ENCODE measurements at regions not wholly inside any gene's neighbourhood (a gene's known extent, or its start where the extent isn't known, plus 50 kb on each side); places are given as distances from the start of the nearest gene placed in this dataset.

GRCh38 chr9:14531341-14532269 lies 161.6 kb downstream of the ZDHHC21 start:
- Histone ChIP-seq H3K4me2 (ENCODE audit: low read depth, low read length, poor library complexity, severe bottlenecking) (no peak overlapping the region), H3K9me3 (ENCODE audit: insufficient read depth, low read length) (no peaks in the 10 kb centered on the region), H3K27ac (ENCODE audit: low read depth, low read length) (no peak overlapping the region), H3K4me3 (ENCODE audit: insufficient read depth, low read length, poor library complexity, severe bottlenecking) (no peak overlapping the region), H3K36me3 (ENCODE audit: low read length) (no peaks in the 10 kb centered on the region), H3K9ac (ENCODE audit: low read length) (no peak overlapping the region), H2AFZ (ENCODE audit: low read depth, low read length, severe bottlenecking) (no peak overlapping the region), H3K9me2 (replicated peaks; ENCODE audit: insufficient read depth, low read length) (no peaks in the 10 kb centered on the region), H4K20me1 (ENCODE audit: low read depth, low read length) (no peaks in the 10 kb centered on the region), H3K79me2 (ENCODE audit: insufficient read depth, low read length) (no peaks in the 10 kb centered on the region), H3K27me3 (ENCODE audit: low read length) (no peaks in the 10 kb centered on the region), H3F3A (ENCODE audit: insufficient read depth) (no peaks in the 10 kb centered on the region)
- TF ChIP-seq EZH2phosphoT487 (conservative IDR thresholded peaks at IDR 0.05; ENCODE audit: low read length) = no peak
- TF ChIP-seq, protein P1, sequence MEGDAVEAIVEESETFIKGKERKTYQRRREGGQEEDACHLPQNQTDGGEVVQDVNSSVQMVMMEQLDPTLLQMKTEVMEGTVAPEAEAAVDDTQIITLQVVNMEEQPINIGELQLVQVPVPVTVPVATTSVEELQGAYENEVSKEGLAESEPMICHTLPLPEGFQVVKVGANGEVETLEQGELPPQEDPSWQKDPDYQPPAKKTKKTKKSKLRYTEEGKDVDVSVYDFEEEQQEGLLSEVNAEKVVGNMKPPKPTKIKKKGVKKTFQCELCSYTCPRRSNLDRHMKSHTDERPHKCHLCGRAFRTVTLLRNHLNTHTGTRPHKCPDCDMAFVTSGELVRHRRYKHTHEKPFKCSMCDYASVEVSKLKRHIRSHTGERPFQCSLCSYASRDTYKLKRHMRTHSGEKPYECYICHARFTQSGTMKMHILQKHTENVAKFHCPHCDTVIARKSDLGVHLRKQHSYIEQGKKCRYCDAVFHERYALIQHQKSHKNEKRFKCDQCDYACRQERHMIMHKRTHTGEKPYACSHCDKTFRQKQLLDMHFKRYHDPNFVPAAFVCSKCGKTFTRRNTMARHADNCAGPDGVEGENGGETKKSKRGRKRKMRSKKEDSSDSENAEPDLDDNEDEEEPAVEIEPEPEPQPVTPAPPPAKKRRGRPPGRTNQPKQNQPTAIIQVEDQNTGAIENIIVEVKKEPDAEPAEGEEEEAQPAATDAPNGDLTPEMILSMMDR (IDR thresholded peaks at IDR 0.05; ENCODE audit: insufficient read depth, low read length, poor library complexity, severe bottlenecking) = no peak

GRCh38 chr9:14530841-14531240 lies 162.4 kb downstream of the ZDHHC21 start:
- H3F3A ChIP-seq (ENCODE audit: insufficient read depth) = no peaks in the 10 kb centered on the region
- no peaks in the 10 kb centered on the region for H4K20me1 ChIP-seq (ENCODE audit: low read depth, low read length)
- H3K27me3 ChIP-seq (ENCODE audit: low read length) = no peaks in the 10 kb centered on the region
- H3K27ac ChIP-seq (ENCODE audit: low read depth, low read length) = no peak overlapping the region
- no peak overlapping the region for H3K4me2 ChIP-seq (ENCODE audit: low read depth, low read length, poor library complexity, severe bottlenecking)
- no peaks in the 10 kb centered on the region for H3K9me2 ChIP-seq (replicated peaks; ENCODE audit: insufficient read depth, low read length)
- H3K4me3 ChIP-seq (ENCODE audit: insufficient read depth, low read length, poor library complexity, severe bottlenecking) = no peak overlapping the region
- H3K9ac ChIP-seq (ENCODE audit: low read length) = no peak overlapping the region
- H3K9me3 ChIP-seq (ENCODE audit: insufficient read depth, low read length) = no peaks in the 10 kb centered on the region
- no peaks in the 10 kb centered on the region for H3K36me3 ChIP-seq (ENCODE audit: low read length)
- no peak for TF ChIP-seq EZH2phosphoT487 (conservative IDR thresholded peaks at IDR 0.05; ENCODE audit: low read length)
- TF ChIP-seq, protein P1 (IDR thresholded peaks at IDR 0.05; ENCODE audit: insufficient read depth, low read length, poor library complexity, severe bottlenecking) = no peak
- no peak overlapping the region for H2AFZ ChIP-seq (ENCODE audit: low read depth, low read length, severe bottlenecking)
- no peaks in the 10 kb centered on the region for H3K79me2 ChIP-seq (ENCODE audit: insufficient read depth, low read length)

DNA sequence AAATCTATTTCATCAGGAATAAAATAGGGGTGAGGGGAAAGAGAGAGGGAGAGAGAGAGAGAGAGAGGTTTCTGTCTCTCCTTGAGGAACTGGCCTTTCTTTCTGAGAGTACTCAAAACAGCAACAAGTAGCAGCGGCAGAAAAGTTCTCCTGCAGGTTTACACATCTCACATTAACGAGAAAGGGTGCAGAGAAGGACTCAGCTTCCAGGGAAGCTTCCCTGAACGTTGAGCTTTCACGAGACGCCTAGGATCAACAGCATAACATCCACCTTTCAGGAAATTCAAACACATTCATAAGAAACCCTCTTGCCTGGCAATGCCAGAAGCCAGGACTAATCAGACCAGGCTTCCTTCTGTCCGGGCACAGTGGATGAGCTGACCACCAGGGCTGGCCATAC lies 162.9 kb downstream of the ZDHHC21 start:
- no peaks in the 10 kb centered on the region for H3K36me3 ChIP-seq (ENCODE audit: low read length)
- H3K27ac ChIP-seq (ENCODE audit: low read depth, low read length) = no peak overlapping the region
- no peaks in the 10 kb centered on the region for H3F3A ChIP-seq (ENCODE audit: insufficient read depth)
- no peak overlapping the region for H2AFZ ChIP-seq (ENCODE audit: low read depth, low read length, severe bottlenecking)
- H3K9ac ChIP-seq (ENCODE audit: low read length) = no peak overlapping the region
- H3K9me2 ChIP-seq (replicated peaks; ENCODE audit: insufficient read depth, low read length) = no peaks in the 10 kb centered on the region
- no peak overlapping the region for H3K4me2 ChIP-seq (ENCODE audit: low read depth, low read length, poor library complexity, severe bottlenecking)
- no peak overlapping the region for H3K4me3 ChIP-seq (ENCODE audit: insufficient read depth, low read length, poor library complexity, severe bottlenecking)
- no peaks in the 10 kb centered on the region for H3K27me3 ChIP-seq (ENCODE audit: low read length)
- no peaks in the 10 kb centered on the region for H4K20me1 ChIP-seq (ENCODE audit: low read depth, low read length)
- TF ChIP-seq, protein P1 (IDR thresholded peaks at IDR 0.05; ENCODE audit: insufficient read depth, low read length, poor library complexity, severe bottlenecking) = no peak
- TF ChIP-seq EZH2phosphoT487 (conservative IDR thresholded peaks at IDR 0.05; ENCODE audit: low read length) = no peak
- no peaks in the 10 kb centered on the region for H3K79me2 ChIP-seq (ENCODE audit: insufficient read depth, low read length)
- H3K9me3 ChIP-seq (ENCODE audit: insufficient read depth, low read length) = no peaks in the 10 kb centered on the region
